HS-5 (cell line): ENCODE measurements at regions not wholly inside any gene's neighbourhood (a gene's known extent, or its start where the extent isn't known, plus 50 kb on each side); places are given as distances from the start of the nearest gene placed in this dataset.
A peak's percentile ranks its signal among the peaks of the same experiment; 100 is the strongest.
"Not testable (repeated sequence)": the region's sequence is repeated elsewhere in the genome, so short reads cannot be mapped to it uniquely, and the experiment has no call there.

Source experiments
- DNase-seq: peaks from one replicate; pipeline ENCODE4 v3.0.0-alpha.2; 2012; ENCODE audit warnings: low read depth

DNA sequence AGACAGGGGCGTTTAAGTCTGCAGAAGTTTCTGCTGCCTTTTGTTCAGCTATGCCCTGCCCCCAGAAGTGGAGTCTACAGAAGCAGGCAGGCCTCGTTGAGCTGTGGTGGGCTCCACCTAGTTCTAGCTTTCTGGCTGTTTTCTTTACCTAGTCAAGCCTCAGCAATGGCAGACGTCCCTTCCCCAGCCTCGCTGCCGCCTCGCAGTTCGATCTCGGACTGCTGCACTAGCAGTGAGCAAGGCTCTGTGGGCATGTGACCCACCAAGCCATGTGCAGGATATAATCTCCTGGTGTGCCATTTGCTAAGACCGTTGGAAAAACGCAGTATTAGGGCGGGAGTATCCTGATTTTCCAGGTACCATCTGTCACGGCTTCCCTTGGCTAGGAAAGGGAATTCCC, 742.7 kb upstream of the NRXN1 start:
- not testable (repeated sequence) for DNase-seq

DNA sequence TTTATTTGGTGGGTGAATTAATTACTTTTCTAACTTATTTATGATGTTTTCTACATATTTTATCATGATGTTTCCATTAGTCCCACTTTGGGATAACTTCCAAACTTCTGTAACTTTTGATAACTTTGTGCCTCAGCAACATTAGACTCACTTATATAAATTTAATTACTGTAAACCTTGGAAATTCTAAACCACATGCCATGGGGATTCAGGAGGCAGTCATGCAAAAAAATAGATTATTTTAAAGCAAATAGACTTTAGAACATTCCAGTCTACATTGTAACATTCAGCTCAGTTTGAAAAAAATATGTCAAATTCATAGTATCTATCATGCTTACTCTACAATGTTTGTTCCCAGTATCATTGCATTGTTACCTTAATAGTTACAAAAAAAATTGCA, 728.5 kb upstream of the NRXN1 start:
- no peak for DNase-seq

DNA sequence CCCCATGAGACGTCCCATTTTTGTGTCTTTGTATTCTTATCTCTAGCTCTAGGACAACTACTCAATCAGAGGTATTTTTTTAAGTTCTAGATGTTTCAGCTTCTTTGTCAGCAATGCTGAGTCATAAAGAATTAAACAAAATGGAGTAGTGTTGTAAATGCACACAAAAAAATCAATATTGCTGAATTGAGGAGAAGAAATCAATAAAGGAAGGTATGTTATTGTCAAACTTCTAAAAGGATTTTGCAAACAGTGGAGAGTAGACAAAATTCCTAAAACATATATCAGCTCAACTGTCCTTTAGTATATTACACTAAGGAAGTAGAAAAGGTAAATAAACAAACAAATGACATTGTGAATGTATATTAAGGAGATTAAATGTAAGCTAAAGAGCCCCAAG, 726.1 kb upstream of the NRXN1 start:
- no peak for DNase-seq

DNA sequence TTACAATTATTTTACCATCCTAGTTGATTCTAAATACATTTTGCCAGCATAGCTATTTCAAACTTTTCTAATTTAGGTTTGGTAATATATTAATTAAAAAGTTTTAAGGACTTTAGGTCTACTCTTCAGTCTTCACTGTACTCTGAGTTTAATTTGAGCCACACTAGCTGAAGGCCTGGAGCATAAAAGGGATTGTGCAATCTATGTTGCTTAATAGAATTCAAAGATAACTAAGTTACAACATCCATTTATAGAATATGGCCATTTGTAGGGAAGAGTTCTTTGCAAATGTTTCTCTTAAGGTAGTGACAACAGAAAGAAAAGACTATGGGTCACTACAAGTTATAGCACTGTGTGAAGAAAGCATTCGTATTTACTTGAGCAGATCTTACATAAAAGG, 702.2 kb upstream of the NRXN1 start:
- DNase-seq = no peak

DNA sequence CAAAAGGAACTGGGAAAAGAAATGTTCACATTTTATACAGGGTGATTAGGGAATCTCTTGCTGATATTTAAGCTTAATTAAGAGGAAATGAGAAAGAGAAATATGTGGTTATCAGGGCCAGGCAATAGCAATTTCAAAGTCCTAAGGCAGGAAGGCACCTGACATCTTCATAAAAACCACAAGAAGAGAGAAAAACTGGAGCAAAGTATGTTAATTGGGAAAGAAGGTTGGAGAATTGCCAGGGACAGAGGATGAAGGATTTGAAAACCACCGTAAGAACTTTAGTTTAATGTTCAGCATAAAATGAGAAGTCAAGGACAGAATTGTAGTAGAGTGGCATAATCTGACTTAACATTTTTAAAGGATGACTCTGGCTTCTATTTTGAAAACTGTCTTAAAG, 691.8 kb upstream of the NRXN1 start:
- no peak for DNase-seq

DNA sequence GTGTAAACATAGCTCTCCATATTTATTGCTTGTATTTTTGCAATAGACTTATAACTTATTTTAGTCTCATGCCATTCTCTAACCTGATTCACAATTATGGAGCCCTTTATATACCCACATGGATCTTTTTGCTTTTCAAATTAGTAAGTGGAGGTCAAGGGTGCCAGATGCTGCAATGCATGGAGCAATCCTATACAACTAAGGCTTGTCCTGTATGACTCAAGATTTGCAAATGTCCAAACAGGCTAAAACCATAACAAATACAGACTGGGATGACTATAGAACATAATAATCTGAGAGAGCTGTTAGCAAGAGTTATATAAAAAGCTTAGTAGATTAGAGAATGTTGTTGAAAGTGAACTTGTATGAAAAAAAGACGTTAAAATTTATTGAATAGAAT, 690.4 kb upstream of the NRXN1 start:
- peak; percentile 86 for DNase-seq

DNA sequence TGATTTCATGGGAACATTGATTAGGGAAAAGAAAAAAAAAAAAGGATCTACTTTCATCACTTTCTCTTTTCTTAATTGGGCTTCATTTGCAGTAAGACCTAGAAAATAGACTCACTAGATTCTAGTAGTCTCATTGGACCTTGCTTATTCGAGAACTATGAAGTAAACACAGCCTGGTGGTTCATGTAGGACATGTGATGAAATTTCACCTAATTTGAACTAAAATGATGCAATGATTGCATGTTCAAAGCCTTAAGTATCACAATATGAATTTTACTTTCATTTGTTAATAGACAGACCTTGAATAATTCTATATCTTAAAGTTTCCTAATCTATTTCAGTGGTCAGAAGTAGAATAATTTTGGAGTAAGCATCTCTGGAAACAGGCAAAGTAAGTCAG, 688.9 kb upstream of the NRXN1 start:
- no peak for DNase-seq

DNA sequence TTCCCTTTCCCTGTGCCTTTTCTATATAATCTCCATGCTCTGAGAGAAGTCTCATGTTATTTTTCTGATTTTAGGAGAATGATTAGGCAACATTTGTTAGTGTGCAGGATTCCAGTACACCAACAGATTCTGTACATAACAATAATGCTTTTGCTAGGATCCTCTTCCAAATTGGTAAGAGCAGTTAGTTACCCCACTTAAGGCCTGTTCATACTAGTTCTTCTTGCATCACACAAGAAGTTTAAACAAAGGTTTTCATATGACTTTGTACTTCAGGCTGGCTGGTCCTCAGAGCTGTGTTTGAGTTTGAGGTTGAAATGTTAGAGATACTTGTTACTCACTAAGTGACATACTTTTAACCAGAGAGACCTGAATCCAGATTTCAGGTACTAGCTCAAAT, 686.9 kb upstream of the NRXN1 start:
- no peak for DNase-seq

DNA sequence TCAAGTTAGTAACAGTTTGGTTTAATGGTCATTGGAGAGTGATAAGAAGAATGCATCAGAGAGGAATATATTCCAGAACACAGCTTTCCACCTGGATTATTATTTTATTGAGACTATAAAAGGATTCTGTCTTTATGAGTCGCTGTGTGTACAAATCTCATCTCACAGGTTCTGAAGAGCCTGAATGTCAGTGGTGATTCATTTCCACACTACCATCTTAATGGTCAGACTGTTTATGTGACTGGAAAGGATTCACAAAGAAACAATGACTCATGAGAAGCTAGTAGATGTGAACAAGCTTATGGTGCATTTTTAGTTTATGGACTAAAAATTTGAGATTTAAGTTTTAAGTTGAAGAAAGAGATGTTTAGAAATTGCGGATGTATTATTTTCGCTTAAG, 685.4 kb upstream of the NRXN1 start:
- DNase-seq = peak; percentile 73

DNA sequence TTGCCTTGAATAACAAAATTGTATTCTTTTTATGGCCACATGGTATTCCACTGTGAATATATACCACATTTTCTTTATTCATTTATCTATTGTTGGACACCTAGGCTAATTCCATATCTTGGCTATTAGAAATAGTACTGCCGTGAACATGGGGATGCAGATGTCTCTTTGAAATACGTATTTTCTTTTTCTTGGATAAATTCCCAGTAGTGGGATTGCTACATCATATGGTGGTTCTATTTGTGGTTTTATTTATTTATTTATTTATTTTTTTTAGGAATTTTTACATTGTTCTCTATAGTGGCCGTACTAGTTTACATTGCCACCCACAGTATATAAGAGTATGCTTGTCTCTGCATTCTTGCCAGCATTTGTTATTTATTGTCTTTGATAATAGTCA, 679.8 kb upstream of the NRXN1 start:
- DNase-seq = no peak

DNA sequence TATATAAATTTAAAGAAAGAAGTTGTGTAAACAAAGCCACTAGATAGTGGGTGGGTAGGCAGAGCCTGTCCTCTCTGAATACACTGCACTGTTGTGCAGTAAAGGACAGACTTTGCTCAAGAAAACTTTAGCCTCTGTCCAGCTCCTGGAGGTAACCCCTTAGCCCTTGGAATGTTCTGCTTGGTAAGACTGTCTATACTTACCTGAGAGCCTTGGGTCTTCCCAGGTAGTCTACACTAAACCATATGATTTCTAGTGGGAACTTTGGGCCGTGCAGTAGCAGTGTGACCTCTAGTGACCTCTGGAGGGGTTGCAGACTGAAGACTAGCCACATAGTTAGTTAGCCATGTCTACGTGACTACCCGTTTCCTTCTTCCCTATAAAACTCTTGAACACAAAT, 678.3 kb upstream of the NRXN1 start:
- no peak for DNase-seq

DNA sequence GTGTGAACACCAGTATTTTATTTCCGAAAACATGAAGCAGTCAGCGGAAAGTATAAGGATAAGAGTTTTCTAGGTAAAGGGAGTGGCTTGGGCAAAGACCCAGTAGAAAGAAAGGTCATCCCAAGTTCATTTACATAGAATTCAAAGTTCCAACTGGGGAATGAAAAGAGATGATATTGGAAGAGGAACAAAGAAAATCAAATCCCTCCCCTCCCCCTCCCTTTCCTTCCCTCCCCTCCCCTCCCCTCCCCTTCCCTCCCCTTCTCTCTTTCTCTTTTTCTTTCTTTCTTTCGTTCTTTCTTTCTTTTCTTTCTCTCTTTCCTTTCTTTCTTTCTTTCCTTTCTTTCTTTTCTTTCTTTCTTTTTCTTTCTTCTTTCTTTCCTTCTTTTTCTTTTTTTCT, 675.7 kb upstream of the NRXN1 start:
- no peak for DNase-seq

DNA sequence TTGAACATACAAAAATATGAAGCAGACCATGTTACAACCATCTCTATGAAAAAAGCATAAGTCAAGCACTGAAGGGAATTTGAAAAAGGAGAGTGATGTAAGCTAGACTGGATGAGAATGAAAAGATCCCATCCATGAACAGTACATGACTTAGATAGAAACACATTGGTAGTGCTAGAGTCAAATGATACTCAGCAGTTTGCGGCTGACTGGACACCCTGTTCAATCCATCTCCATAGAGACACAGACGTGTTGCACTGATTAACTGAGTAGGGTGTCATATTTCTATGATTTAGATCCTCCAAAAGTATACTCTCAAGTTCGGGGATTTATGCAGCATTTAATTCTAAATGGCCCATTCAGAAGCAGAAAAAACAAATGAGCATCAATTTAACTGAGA, 674.3 kb upstream of the NRXN1 start:
- DNase-seq = no peak

DNA sequence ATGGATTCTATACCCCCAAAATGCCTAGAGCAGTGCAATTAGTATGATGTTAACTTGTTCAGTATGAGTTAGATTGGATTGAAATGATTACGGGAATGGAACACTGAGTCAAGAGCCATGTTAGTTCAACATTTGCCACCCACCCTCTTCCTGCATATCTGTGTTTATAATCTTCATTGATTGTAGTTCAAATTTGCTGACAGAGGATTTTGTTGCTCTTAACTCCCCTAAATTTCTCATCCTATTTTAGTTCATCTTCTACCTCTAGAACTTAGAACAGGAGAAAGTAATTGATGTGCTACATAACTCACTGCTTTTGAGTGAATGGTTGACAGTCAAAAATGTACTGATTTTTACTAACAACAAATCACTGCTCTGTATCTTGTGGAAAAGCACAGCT, 673.5 kb upstream of the NRXN1 start:
- DNase-seq = no peak

DNA sequence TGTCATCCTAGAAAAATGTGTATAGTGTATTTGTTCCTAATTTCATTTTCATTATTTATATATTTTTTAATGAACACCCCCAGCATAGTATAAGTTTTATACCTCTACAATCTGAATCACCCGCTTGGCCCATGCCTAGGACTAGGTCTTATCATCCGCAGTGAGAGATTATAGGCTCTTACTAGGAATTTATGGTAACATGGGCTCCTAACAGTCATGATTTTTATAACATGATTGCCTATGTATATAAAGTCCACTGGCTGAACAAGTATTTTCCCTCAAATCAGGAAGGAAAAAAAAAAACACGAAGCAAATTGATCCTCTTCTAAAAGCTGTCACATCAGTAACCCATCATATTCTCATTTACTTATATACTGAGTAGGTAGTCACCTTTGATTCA, 666.1 kb upstream of the NRXN1 start:
- no peak for DNase-seq

DNA sequence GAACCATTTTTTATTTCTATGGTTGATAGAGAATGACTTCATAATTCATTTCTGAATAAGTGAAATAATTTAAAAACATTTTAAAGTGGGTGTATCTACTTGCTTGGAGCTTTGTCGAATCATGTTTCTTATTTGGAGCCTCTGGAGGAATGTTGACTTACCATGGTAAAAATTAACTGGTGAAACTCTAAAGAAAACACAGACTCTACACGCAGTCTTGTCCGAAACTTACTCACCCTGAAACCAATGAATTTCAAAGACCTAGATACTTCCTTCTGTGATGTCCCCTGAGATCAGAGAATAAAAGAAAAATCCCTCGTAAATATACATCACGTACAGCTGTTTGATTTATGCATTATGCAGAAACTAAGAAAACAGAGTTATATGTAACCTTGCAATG, 665.2 kb upstream of the NRXN1 start:
- no peak for DNase-seq

DNA sequence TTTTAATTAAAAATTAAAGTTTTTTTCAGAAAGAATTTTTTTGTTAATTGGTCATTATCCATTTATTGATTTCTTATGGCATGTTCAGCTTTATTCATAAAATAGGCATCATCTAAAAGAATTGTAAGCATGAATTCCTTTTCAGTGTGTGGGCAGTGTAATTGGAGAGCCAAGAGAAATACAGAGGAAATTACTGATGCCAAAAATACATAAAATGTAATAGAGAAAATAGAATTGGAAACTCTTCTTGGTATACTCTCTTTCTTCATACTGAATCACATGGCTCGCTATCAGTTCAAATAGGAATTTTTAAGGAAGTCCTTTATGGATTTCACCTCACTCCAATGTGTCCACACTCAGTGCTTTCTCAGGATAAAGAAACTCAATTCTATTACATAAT, 663.6 kb upstream of the NRXN1 start:
- no peak for DNase-seq

DNA sequence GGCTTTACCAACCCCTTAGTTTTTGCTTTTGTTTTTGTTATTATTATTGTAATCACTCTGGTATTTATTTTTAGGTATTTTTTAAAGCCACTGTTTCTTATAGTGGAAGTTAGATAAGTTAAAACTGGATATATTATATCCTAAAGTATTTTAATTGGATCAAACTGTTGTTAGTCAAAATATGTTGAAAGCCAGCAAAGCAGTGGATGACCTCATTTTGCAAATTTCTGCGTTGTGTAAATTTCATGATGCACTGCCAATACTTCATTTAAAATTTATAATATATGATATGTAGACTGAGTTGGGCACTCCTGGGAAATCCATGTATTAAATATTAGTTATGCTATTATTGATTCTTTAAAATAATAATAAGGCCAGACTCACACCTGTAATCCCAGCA, 661.7 kb upstream of the NRXN1 start:
- DNase-seq = no peak

DNA sequence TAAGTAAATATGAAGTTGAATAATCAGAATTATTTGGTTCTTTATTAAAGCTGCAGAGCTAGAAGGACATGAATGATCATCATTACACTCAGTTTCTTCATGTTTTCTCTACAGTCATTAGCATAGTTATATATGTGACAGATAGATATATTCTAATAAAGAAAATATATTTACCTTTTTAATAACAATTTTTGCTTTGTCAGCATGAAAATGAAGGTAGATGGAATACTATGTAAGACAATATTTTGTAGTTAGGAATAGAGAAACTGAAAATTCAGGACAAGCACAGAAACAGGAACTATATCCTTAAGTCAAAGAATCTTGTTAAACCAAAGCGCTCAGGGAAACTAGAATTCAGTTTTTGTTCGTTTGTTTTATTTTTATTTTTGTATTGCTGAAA, 649.9 kb upstream of the NRXN1 start:
- DNase-seq = no peak

DNA sequence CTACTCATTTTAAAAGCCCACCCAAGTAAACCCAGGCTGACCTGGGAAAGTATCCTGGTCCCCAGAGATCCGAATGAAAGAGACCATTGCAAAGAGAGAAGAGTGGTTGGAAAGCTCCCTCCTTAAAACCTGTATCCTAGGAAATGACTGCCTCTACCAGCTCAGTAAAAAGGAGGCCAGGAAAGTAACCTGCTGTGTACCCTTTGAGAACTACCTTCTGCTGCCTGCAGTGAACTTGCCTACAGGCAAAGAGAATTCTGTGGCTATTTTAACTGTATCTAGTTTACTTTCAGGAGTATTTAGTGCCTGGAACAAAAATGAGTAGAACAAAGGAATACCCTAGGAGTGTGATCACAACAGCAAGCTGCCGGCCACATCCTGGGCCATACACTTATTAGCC, 641.7 kb upstream of the NRXN1 start:
- DNase-seq = no peak

DNA sequence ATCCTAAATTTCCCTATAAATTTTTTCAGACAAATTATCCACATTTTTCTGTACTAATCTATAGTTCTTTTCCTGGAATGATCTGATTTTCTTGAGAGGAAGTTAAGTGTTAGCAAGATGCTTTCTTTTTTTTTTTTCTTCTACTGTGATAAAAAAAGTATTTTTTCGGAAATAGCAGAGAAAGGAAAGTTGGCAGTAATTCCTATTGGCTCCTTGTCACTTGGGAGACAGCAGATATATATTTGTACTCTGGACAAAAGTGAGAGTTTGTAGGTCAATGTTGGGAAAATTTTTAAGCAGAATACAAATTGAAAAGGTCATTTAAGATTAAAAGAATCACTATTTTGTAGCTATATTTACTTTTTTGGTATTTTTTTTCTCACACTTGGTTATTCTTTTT, 635.7 kb upstream of the NRXN1 start:
- no peak for DNase-seq

DNA sequence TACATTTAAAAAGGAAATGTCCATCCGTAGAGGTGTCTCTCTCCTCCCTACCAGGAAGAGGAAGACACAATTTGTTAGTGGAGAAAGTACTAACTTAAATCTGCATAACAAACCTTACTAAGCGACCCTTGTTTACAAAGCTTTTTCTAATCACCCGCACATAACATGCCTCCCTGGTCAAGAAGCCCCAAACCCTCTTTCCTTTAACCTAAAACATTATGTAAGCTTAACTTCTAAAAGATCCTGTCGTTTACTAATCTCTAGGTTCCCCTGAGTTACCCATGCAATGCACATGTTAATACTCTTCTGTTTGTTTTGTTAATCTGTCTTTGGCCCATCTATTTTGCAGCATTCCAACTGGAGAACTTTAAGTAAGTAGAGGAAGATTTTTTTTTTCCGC, 630.3 kb upstream of the NRXN1 start:
- DNase-seq = no peak

DNA sequence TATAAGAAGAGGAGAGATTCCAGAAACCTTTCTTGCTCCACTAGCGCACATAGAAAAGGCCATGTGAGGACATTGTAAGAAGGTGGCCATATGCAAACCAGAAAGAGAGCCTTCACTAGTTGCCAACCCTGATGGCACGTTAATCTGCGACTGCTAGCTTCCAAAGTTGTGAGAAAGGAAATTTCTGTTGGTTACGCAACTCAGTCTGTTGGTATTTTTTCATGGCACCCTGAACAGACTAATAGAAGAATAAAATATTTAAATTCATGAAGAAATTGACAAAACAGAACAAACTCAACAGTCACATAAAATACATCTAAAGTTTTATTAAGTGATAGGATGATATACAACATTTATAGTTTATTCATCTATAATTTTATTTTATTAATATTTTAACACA, 625.9 kb upstream of the NRXN1 start:
- DNase-seq = no peak

DNA sequence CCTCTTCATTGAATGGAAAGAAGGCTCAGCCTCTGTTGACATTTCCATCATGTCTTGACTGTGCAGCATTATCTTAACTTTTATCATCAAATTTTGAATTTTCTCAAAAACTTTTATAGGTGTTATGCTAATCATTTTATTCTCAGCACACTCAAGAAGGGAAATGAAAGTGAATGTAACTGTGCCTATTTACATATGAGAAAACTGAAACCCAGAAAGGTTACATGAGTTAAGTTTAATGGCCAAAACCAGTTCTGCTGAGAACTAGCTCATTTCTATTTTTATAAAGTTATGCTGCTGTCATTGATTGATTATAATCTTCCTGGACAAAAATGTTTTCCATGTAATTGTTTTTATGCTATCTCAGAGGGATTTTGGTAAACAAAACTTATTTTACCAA, 618.8 kb upstream of the NRXN1 start:
- DNase-seq = no peak

DNA sequence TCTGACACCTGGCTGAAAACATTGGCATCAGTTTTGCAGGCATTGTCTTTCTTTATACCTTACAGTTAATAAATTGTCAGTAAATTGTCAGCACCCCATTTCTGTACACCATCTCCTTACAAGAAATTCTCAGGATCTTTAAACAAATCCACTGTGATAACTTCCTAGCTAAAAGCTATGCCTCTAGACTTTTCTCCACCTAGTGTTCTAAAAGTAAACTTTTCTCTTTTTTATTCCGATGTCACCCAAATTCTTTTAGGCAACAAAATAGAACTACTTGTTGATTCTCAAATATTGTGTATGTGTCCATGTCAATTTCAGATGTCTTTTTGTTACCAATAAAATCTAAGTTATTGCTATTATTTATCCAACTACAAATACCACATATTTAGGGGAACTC, 617.4 kb upstream of the NRXN1 start:
- DNase-seq = no peak

DNA sequence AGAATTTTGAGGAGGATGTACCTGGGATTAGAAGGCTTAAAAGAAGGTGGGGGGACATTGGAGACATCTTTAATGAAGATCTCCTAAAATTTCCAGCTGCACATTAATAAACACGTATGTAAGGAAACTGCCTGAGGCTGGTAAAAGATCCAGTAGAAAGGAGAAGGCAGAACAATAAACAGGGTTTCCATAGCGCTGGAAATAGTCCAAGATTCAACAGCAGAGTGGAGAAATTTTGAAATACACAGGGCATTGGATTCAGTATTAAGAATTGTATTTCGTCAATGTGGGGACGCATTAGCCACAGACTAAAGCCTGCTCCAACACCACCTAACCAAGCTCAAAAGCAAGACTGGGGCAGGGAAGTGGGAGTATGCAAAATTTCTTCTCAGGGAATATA, 606.9 kb upstream of the NRXN1 start:
- DNase-seq = no peak
